A673 (cell line): ENCODE measurements at regions not wholly inside any gene's neighbourhood (a gene's known extent, or its start where the extent isn't known, plus 50 kb on each side); places are given as distances from the start of the nearest gene placed in this dataset.

ENCODE experiments used
- BruUV-seq: library from RNA; stranded (reverse); fragments of 400-500 nt; replicated peaks from 2 replicates; lab custom pipeline; 2021; lab: Mats Ljungman, UMichigan
- CTCF ChIA-PET: fragments of 300-600 bp; sonication (Branson Sonifier 250); formaldehyde crosslinking; loops from one replicate; lab custom pipeline; 2022; ENCODE audit warnings: antibody characterized with exemption; lab: Charles Lee
- POLR2A ChIA-PET: fragments of 300-600 bp; sonication (Branson Sonifier 250); formaldehyde crosslinking; loops from one replicate; lab custom pipeline; 2022; ENCODE audit warnings: antibody characterized with exemption; ENCODE audit not compliant: low non-redundant PET; lab: Charles Lee
- DNase-seq: peaks from one replicate; pipeline ENCODE4 v3.0.0-alpha.2; 2015; ENCODE audit warnings: low spot score
- H3K27ac ChIP-seq: fragments of 200-600 bp; sonication (generic); 2 replicates; pipeline ENCODE4 v1.5.1; 2016; ENCODE audit warnings: mixed run types, low read depth, mild to moderate bottlenecking, mixed read lengths, antibody characterized with exemption, low read length; ENCODE audit not compliant: poor library complexity, severe bottlenecking
- H3K27me3 ChIP-seq: fragments of 200-600 bp; sonication (generic); replicated peaks from 2 replicates; pipeline ENCODE4 v1.6.1; 2017; ENCODE audit warnings: mixed run types, low read depth, mild to moderate bottlenecking, mixed read lengths, antibody characterized with exemption, low read length; ENCODE audit not compliant: insufficient read depth, poor library complexity
- H3K36me3 ChIP-seq: fragments of 200-600 bp; sonication (generic); 2 replicates; pipeline ENCODE4 v1.6.1; 2016; ENCODE audit warnings: mixed run types, mild to moderate bottlenecking, mixed read lengths, antibody characterized with exemption, low read length; ENCODE audit not compliant: insufficient read depth, poor library complexity, severe bottlenecking
- H3K4me1 ChIP-seq: fragments of 200-600 bp; sonication (generic); 2 replicates; pipeline ENCODE4 v1.6.1; 2017; ENCODE audit warnings: mixed run types, mild to moderate bottlenecking, mixed read lengths, antibody characterized with exemption, low read length; ENCODE audit not compliant: insufficient read depth, poor library complexity, severe bottlenecking
- H3K4me3 ChIP-seq: fragments of 200-600 bp; sonication (generic); 2 replicates; pipeline ENCODE4 v1.5.1; 2016; ENCODE audit warnings: low read depth, mixed run types, mild to moderate bottlenecking, mixed read lengths, low read length; ENCODE audit not compliant: poor library complexity, severe bottlenecking
- H3K9me3 ChIP-seq: fragments of 200-600 bp; sonication (generic); 2 replicates; pipeline ENCODE4 v1.6.1; 2016; ENCODE audit warnings: mixed run types, low read depth, mild to moderate bottlenecking, mixed read lengths, antibody characterized with exemption, low read length; ENCODE audit not compliant: poor library complexity, severe bottlenecking
- EZH2 ChIP-seq: fragments of 200-600 bp; sonication (generic); IDR thresholded peaks from 2 replicates; pipeline ENCODE4 v1.6.1; 2017; ENCODE audit warnings: borderline replicate concordance, low read depth, mild to moderate bottlenecking, mixed read lengths, antibody characterized with exemption, low read length; ENCODE audit not compliant: poor library complexity, severe bottlenecking
- intact Hi-C: fragments of 100-400 bp; cut with micrococcal nuclease; formaldehyde crosslinking; loops from one replicate; pipeline ENCODE4 v1.10.0; 2022; ENCODE audit not compliant: unreplicated experiment
- TF ChIP-seq, protein P1 (sequence below): fragments of 300-800, 200-600 bp; sonication (generic); conservative IDR thresholded peaks from 2 replicates; pipeline ENCODE4 v1.5.1; 2017; ENCODE audit warnings: low read depth, mild to moderate bottlenecking, antibody characterized with exemption, low read length, moderate library complexity, mixed read lengths

DNA sequence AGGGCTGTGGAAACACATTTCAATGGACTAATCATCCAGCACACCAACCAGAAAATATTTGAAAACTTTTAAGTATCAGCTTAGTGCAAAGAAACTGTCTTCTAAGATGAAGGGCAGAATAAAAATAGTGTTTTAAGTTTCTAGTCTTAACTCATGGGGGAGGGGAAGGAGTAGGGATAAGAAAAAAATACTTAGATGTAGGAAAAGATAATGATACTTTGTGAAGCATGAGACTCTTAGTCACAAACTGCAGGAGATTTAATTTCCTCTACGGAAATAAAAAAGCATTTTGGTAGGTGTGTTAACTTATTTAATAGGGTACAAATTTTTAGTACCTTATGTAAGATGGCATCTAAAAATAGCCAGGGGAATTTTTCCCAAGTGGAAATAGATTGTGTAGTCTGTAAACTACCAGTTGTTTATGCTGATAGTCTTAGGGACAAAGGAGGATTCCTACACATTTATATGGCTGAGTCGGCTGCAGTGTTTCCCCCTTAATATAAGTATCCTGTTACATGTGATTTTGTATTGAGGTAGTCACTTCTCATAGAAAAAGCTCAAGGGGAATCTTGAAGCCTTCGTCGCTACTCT, 78.2 kb upstream of the GBE1 start:
- H3K27me3 ChIP-seq, result no peaks in the 10 kb centered on the region
- H3K4me1 ChIP-seq, result no peaks in the 10 kb centered on the region
- no peak for DNase-seq
- no TSS peak for BruUV-seq
- no peak overlapping the region for H3K4me3 ChIP-seq
- ChIA-PET POLR2A (no interaction called here), CTCF (no interaction called here)
- H3K9me3 ChIP-seq, result no peaks in the 10 kb centered on the region
- TF ChIP-seq, protein P1, sequence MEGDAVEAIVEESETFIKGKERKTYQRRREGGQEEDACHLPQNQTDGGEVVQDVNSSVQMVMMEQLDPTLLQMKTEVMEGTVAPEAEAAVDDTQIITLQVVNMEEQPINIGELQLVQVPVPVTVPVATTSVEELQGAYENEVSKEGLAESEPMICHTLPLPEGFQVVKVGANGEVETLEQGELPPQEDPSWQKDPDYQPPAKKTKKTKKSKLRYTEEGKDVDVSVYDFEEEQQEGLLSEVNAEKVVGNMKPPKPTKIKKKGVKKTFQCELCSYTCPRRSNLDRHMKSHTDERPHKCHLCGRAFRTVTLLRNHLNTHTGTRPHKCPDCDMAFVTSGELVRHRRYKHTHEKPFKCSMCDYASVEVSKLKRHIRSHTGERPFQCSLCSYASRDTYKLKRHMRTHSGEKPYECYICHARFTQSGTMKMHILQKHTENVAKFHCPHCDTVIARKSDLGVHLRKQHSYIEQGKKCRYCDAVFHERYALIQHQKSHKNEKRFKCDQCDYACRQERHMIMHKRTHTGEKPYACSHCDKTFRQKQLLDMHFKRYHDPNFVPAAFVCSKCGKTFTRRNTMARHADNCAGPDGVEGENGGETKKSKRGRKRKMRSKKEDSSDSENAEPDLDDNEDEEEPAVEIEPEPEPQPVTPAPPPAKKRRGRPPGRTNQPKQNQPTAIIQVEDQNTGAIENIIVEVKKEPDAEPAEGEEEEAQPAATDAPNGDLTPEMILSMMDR, result no peak
- no peaks in the 10 kb centered on the region for H3K36me3 ChIP-seq
- intact Hi-C loops, result no loop called here
- no peak overlapping the region for H3K27ac ChIP-seq

DNA sequence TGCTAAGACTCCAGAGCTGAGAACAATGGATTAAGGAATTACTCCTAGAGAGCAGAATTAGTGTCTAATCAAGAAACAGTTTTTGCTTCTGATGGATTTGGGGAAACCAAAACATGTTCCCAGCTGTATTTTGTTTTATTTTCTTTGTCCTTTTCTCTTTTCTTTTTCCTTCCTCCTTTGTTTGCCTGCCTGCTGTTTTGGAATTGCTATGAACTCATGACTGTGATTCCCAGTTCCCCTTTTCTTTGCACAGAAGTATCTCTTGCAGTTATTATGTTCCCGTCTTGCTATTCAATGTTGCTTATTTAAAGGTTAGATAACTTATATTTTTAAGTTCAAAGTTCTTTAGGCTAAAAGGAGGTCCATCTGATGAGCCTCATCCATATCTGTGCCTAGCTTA, 77.0 kb upstream of the GBE1 start:
- no TSS peak for BruUV-seq
- no peaks in the 10 kb centered on the region for H3K4me1 ChIP-seq
- POLR2A ChIA-PET, result no interaction called here
- H3K9me3 ChIP-seq, result no peaks in the 10 kb centered on the region
- CTCF ChIA-PET, result no interaction called here
- no peak for DNase-seq
- TF ChIP-seq EZH2, result no peak
- TF ChIP-seq, protein P1, result no peak
- intact Hi-C loops, result no loop called here
- H3K27ac ChIP-seq, result no peak overlapping the region
- no peaks in the 10 kb centered on the region for H3K27me3 ChIP-seq
- H3K4me3 ChIP-seq, result no peak overlapping the region
- H3K36me3 ChIP-seq, result no peaks in the 10 kb centered on the region

DNA sequence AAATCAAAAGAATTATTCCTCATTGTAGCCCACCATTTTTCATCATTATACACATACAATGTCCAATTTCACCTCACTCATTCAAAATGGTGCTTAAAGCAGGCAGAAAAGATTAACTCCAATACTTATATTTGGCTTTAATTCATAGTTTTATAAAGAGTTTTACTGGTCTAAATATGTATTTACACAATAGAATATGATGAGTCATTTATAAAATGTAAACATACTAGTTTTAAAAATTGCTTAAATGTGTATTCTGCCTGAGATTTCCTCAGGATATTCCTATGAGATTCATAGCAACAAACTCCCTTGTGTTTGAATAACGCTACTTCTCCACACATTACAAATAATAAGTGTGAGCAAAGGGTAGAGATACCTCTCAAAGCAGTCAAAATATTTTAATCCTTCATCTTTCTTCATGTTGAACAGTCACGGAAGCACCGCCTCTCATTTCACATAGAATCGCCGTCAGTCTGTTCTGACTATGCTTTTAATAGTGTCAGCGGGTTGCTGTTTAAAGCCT, 75.7 kb upstream of the GBE1 start:
- CTCF ChIA-PET, result no interaction called here
- H3K9me3 ChIP-seq, result no peaks in the 10 kb centered on the region
- no peak for TF ChIP-seq EZH2
- TF ChIP-seq, protein P1, result no peak
- no TSS peak for BruUV-seq
- POLR2A ChIA-PET, result no interaction called here
- no peak overlapping the region for H3K27ac ChIP-seq
- intact Hi-C loops, result no loop called here
- no peak for DNase-seq
- no peak overlapping the region for H3K4me3 ChIP-seq
- H3K4me1 ChIP-seq, result no peaks in the 10 kb centered on the region
- no peaks in the 10 kb centered on the region for H3K27me3 ChIP-seq
- H3K36me3 ChIP-seq, result no peaks in the 10 kb centered on the region
